Neural cell (in vitro differentiated cells): ENCODE measurements at regions not wholly inside any gene's neighbourhood (a gene's known extent, or its start where the extent isn't known, plus 50 kb on each side); places are given as distances from the start of the nearest gene placed in this dataset.

Experiments
- H2AFZ ChIP-seq: fragments of 200-600, 300-800 bp; sonication (generic), shearing (Covaris generic); 2 replicates; pipeline ENCODE4 v1.6.0; 2014; ENCODE audit warnings: low read depth, mild to moderate bottlenecking, antibody characterized with exemption, low read length, moderate library complexity
- H3F3A ChIP-seq: fragments of 200-600 bp; shearing (Covaris generic); 2 replicates; pipeline ENCODE4 v1.6.1; 2016; ENCODE audit warnings: mild to moderate bottlenecking, moderate library complexity, mixed read lengths, antibody characterized with exemption, low read length; ENCODE audit not compliant: insufficient read depth, poor library complexity, severe bottlenecking
- H3K27ac ChIP-seq: fragments of 200-600, 300-800 bp; sonication (generic), shearing (Covaris generic); 2 replicates; pipeline ENCODE4 v1.5.1; 2014; ENCODE audit warnings: mild to moderate bottlenecking, low read length, moderate library complexity
- H3K27me3 ChIP-seq: fragments of 300-800, 200-600 bp; sonication (generic), shearing (Covaris generic); 2 replicates; pipeline ENCODE4 v1.6.0; 2014; ENCODE audit warnings: mild to moderate bottlenecking, low read depth, low read length, moderate library complexity; ENCODE audit not compliant: insufficient read depth
- H3K36me3 ChIP-seq: fragments of 300-800, 200-600 bp; sonication (generic), shearing (Covaris generic); 2 replicates; pipeline ENCODE4 v1.5.1; 2014; ENCODE audit warnings: mild to moderate bottlenecking, antibody characterized with exemption, low read length, moderate library complexity; ENCODE audit not compliant: insufficient read depth
- H3K4me2 ChIP-seq: fragments of 300-800, 200-600 bp; sonication (generic), shearing (Covaris generic); 2 replicates; pipeline ENCODE4 v1.6.0; 2014; ENCODE audit warnings: mild to moderate bottlenecking, low read length
- H3K4me3 ChIP-seq: fragments of 300-800, 200-600 bp; sonication (generic), shearing (Covaris generic); 2 replicates; pipeline ENCODE4 v1.5.1; 2014; ENCODE audit warnings: mild to moderate bottlenecking, low read length, moderate library complexity
- H3K79me2 ChIP-seq: fragments of 200-600 bp; shearing (Covaris generic); replicated peaks from 2 replicates; pipeline ENCODE4 v1.6.0; 2014; ENCODE audit warnings: mild to moderate bottlenecking, low read length, moderate library complexity; ENCODE audit not compliant: insufficient read depth
- H3K9ac ChIP-seq: fragments of 300-800, 200-600 bp; sonication (generic), shearing (Covaris generic); 2 replicates; pipeline ENCODE4 v1.6.1; 2016; ENCODE audit warnings: mild to moderate bottlenecking, low read length, mixed read lengths
- H3K9me2 ChIP-seq: fragments of 200-600 bp; shearing (Covaris generic); 2 replicates; pipeline ENCODE4 v1.6.1; 2016; ENCODE audit warnings: mild to moderate bottlenecking, low read length, mixed read lengths; ENCODE audit not compliant: insufficient read depth
- H3K9me3 ChIP-seq: fragments of 200-600, 300-800 bp; sonication (generic), shearing (Covaris generic); 2 replicates; pipeline ENCODE4 v1.6.1; 2016; ENCODE audit warnings: mild to moderate bottlenecking, mixed run types, low read length, moderate library complexity, mixed read lengths
- H4K20me1 ChIP-seq: fragments of 200-600 bp; shearing (Covaris generic); 2 replicates; pipeline ENCODE4 v1.6.1; 2016; ENCODE audit warnings: mild to moderate bottlenecking, mixed run types; ENCODE audit not compliant: insufficient read depth
- EP300 ChIP-seq: fragments of 450-650 bp; conservative IDR thresholded peaks from 2 replicates; pipeline ENCODE4 v1.6.1; 2014; ENCODE audit warnings: antibody characterized with exemption, mild to moderate bottlenecking, moderate library complexity; ENCODE audit not compliant: poor library complexity, severe bottlenecking
- EZH2 ChIP-seq: fragments of 200-600, 300-800 bp; shearing (Covaris generic), sonication (generic); IDR thresholded peaks from 2 replicates; pipeline ENCODE4 v1.6.1; 2014; ENCODE audit warnings: antibody characterized with exemption, low read length, borderline replicate concordance, mild to moderate bottlenecking; ENCODE audit not compliant: insufficient read depth, poor library complexity, severe bottlenecking
- MXI1 ChIP-seq: fragments of 450-650 bp; conservative IDR thresholded peaks from 2 replicates; pipeline ENCODE4 v1.6.1; 2014; ENCODE audit warnings: antibody characterized with exemption, mild to moderate bottlenecking; ENCODE audit not compliant: poor library complexity, severe bottlenecking
- POLR2AphosphoS5 ChIP-seq: IDR thresholded peaks from 2 replicates; pipeline ENCODE4 v1.6.1; 2012
- RAD21 ChIP-seq: fragments of 450-650 bp; conservative IDR thresholded peaks from 2 replicates; pipeline ENCODE4 v1.6.1; 2014; ENCODE audit warnings: antibody characterized with exemption, mild to moderate bottlenecking, moderate library complexity
- SMC3 ChIP-seq: fragments of 450-650 bp; conservative IDR thresholded peaks from 2 replicates; pipeline ENCODE4 v1.6.1; 2014; ENCODE audit warnings: antibody characterized with exemption, mild to moderate bottlenecking, moderate library complexity; ENCODE audit not compliant: poor library complexity
- TAF1 ChIP-seq: IDR thresholded peaks from 2 replicates; pipeline ENCODE4 v1.6.1; 2012; ENCODE audit warnings: low read depth
- TF ChIP-seq, protein P1 (sequence below): IDR thresholded peaks from 2 replicates; pipeline ENCODE4 v1.6.1; 2012; ENCODE audit warnings: borderline replicate concordance
- TF ChIP-seq, protein P2 (sequence below): fragments of 450-650 bp; IDR thresholded peaks from 2 replicates; pipeline ENCODE4 v1.5.1; 2014; ENCODE audit warnings: antibody characterized with exemption, mild to moderate bottlenecking, moderate library complexity; ENCODE audit not compliant: poor library complexity, severe bottlenecking

DNA sequence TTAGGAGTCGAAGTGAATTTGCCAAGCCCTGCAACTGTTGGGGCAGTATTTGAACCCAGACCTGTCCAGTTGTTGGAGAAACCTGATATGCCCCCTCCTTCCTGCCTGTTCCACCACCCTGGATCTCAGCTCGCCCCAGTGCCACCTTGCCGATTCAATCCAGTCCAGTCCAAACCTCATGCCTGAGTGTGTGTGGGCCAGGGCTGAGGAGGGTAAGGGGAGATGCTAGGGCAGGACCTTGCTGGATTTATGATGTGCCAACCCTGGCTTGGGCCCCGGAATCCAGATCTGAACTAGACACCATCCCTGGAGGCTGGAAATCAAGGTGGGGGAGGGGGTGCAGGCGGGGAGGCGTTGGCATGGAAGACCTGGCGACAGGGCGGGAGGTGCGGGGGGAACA lies 98.9 kb upstream of the WNT4 start:
- H2AFZ ChIP-seq: no peak overlapping the region
- no peaks in the 10 kb centered on the region for H3F3A ChIP-seq
- no peak overlapping the region for H3K27ac ChIP-seq
- no peaks in the 10 kb centered on the region for H3K79me2 ChIP-seq
- no peaks in the 10 kb centered on the region for H4K20me1 ChIP-seq
- no peak overlapping the region for H3K9ac ChIP-seq
- TF ChIP-seq POLR2AphosphoS5: no peak
- H3K9me3 ChIP-seq: no peaks in the 10 kb centered on the region
- H3K9me2 ChIP-seq: no peaks in the 10 kb centered on the region
- no peak overlapping the region for H3K4me3 ChIP-seq
- no peak overlapping the region for H3K4me2 ChIP-seq
- no peaks in the 10 kb centered on the region for H3K27me3 ChIP-seq
- no peaks in the 10 kb centered on the region for H3K36me3 ChIP-seq

DNA sequence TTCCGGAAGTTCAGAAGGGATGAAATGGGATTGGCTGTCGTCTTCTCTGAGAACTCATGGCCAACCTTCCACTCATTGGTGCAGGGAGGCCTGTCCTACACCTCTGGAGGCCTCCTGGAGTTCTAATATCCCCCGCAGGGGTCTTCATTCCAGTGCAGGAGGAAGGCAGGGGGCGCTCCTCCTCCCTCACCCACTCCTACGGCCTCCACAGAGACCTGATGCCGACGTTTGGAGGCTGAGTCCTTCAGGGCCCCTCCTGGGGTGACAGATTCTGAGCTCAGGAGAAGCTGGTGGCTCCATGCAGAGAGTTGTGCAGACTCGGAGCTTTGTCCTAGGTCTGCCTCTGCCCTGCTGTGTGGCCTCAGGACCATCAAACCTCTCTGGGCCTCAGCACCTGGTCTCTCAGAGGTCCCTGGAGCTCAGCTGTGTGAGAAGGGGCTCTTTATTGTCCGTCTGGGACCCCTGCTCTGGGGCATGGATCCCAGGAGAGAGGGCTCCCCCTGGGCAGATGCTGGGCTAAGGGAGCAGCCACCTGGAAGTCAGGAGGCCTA lies 102.3 kb upstream of the WNT4 start:
- no peaks in the 10 kb centered on the region for H3K27me3 ChIP-seq
- no peak overlapping the region for H3K9ac ChIP-seq

DNA sequence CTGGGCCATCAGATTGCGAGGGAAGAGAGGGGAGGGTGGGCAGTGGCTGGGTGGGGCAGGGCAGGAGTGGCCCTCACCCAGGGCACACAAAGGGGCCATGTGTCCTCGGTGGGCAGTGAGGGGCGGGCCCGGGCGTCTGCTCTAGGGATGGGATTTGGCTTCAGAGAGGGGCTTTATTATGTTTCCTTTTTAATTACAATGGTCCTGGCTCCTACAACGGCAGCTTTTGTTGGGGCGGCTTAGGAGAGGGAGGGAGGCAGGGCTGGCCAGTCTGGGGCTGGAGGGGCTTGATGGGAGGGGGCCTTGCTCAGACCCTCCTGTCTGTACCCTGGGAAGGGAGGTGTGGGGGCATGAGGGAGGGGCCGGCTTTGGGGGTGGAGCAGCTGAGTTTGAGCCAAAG lies 102.8 kb upstream of the WNT4 start:
- no peak overlapping the region for H3K4me2 ChIP-seq

More for the DNA sequence above, 102.3 kb upstream of the WNT4 start:
- H3K79me2 ChIP-seq: no peaks in the 10 kb centered on the region
- no peaks in the 10 kb centered on the region for H4K20me1 ChIP-seq
- H3K4me2 ChIP-seq: no peak overlapping the region
- TF ChIP-seq, protein P1, sequence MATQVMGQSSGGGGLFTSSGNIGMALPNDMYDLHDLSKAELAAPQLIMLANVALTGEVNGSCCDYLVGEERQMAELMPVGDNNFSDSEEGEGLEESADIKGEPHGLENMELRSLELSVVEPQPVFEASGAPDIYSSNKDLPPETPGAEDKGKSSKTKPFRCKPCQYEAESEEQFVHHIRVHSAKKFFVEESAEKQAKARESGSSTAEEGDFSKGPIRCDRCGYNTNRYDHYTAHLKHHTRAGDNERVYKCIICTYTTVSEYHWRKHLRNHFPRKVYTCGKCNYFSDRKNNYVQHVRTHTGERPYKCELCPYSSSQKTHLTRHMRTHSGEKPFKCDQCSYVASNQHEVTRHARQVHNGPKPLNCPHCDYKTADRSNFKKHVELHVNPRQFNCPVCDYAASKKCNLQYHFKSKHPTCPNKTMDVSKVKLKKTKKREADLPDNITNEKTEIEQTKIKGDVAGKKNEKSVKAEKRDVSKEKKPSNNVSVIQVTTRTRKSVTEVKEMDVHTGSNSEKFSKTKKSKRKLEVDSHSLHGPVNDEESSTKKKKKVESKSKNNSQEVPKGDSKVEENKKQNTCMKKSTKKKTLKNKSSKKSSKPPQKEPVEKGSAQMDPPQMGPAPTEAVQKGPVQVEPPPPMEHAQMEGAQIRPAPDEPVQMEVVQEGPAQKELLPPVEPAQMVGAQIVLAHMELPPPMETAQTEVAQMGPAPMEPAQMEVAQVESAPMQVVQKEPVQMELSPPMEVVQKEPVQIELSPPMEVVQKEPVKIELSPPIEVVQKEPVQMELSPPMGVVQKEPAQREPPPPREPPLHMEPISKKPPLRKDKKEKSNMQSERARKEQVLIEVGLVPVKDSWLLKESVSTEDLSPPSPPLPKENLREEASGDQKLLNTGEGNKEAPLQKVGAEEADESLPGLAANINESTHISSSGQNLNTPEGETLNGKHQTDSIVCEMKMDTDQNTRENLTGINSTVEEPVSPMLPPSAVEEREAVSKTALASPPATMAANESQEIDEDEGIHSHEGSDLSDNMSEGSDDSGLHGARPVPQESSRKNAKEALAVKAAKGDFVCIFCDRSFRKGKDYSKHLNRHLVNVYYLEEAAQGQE: no peak
- TF ChIP-seq MXI1 (no peak), RAD21 (no peak), TAF1 (no peak), SMC3 (no peak), EP300 (no peak), POLR2AphosphoS5 (no peak), EZH2 (no peak)
- TF ChIP-seq, protein P2, sequence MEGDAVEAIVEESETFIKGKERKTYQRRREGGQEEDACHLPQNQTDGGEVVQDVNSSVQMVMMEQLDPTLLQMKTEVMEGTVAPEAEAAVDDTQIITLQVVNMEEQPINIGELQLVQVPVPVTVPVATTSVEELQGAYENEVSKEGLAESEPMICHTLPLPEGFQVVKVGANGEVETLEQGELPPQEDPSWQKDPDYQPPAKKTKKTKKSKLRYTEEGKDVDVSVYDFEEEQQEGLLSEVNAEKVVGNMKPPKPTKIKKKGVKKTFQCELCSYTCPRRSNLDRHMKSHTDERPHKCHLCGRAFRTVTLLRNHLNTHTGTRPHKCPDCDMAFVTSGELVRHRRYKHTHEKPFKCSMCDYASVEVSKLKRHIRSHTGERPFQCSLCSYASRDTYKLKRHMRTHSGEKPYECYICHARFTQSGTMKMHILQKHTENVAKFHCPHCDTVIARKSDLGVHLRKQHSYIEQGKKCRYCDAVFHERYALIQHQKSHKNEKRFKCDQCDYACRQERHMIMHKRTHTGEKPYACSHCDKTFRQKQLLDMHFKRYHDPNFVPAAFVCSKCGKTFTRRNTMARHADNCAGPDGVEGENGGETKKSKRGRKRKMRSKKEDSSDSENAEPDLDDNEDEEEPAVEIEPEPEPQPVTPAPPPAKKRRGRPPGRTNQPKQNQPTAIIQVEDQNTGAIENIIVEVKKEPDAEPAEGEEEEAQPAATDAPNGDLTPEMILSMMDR: no peak
- no peaks in the 10 kb centered on the region for H3K9me3 ChIP-seq
- H3F3A ChIP-seq: no peaks in the 10 kb centered on the region
- no peak overlapping the region for H2AFZ ChIP-seq
- H3K27ac ChIP-seq: no peak overlapping the region
- H3K4me3 ChIP-seq: no peak overlapping the region
- no peaks in the 10 kb centered on the region for H3K36me3 ChIP-seq
- H3K9me2 ChIP-seq: no peaks in the 10 kb centered on the region

More for the DNA sequence above, 102.8 kb upstream of the WNT4 start:
- no peaks in the 10 kb centered on the region for H3K79me2 ChIP-seq
- no peaks in the 10 kb centered on the region for H3K9me2 ChIP-seq
- no peak for TF ChIP-seq TAF1
- H3K9me3 ChIP-seq: no peaks in the 10 kb centered on the region
- no peaks in the 10 kb centered on the region for H4K20me1 ChIP-seq
- H3K36me3 ChIP-seq: no peaks in the 10 kb centered on the region
- H3F3A ChIP-seq: no peaks in the 10 kb centered on the region
- no peak overlapping the region for H3K27ac ChIP-seq
- H2AFZ ChIP-seq: no peak overlapping the region
- H3K27me3 ChIP-seq: no peaks in the 10 kb centered on the region
- H3K9ac ChIP-seq: no peak overlapping the region
- no peak overlapping the region for H3K4me3 ChIP-seq
